Gastroesophageal sphincter (tissue), 3 donors: ENCODE measurements at regions not wholly inside any gene's neighbourhood (a gene's known extent, or its start where the extent isn't known, plus 50 kb on each side); places are given as distances from the start of the nearest gene placed in this dataset.

Source experiments
- EP300 ChIP-seq: sonication (generic); formaldehyde crosslinking; IDR thresholded peaks from one replicate; pipeline ENCODE4 v1.6.1; 2017; ENCODE audit warnings: antibody characterized with exemption, mild to moderate bottlenecking
- POLR2A ChIP-seq, 2 donors: fragments of 450-650 bp; IDR thresholded peaks; one replicate each; pipeline ENCODE4 v1.6.1; 2017; ENCODE audit warnings: antibody characterized with exemption in 2 of 2, mild to moderate bottlenecking in 2 of 2, moderate library complexity in 1 of 2
- POLR2AphosphoS5 ChIP-seq: sonication (generic); formaldehyde crosslinking; IDR thresholded peaks from one replicate; pipeline ENCODE4 v1.6.1; 2017; ENCODE audit warnings: antibody characterized with exemption
- TF ChIP-seq, protein P1 (sequence below), 4 experiments: fragments of 200-600 bp in 2 of 4; fragments of 450-650 bp in 2 of 4; sonication (generic) in 1 of 4; IDR thresholded peaks; one replicate each; pipeline ENCODE4 v1.5.1; 2017 to 2019; ENCODE audit warnings: antibody characterized with exemption in 4 of 4, mild to moderate bottlenecking in 2 of 4, moderate library complexity in 2 of 4

DNA sequence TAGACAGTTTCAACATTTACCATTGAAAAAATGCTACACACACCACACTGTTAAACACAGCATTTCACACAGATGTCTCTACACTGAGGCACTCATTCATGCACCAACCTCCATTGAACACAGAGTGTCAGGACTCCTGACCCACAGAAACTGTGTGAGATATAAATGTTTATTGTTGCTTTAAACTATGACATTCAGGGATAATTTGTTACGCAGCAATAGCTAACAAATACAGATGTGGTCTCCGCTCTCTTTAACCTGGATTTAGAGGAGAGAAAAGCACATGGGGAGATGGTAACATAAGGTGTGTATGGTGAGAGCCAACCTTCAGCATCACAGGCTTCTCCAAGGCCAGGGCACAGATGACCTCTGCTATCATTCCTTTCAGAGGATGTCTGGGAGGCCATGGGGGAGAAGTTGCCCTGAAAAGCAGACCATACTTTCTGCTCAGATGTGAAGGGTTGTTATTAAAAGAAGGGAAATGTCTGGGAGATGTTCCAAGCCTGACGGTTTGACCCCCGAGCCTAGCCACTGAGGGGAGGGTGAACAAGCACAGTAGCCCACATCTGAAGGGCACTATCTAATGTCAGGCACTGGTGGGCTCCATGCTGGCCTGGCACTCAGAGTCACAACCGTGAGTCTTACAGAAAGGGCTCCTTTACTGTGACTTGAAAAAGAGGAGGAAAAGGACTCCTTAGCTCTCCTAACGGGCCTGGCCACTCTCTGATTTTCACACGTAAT lies 284.5 kb upstream of the TLE3 start:
- no peak for TF ChIP-seq EP300
- TF ChIP-seq, protein P1, sequence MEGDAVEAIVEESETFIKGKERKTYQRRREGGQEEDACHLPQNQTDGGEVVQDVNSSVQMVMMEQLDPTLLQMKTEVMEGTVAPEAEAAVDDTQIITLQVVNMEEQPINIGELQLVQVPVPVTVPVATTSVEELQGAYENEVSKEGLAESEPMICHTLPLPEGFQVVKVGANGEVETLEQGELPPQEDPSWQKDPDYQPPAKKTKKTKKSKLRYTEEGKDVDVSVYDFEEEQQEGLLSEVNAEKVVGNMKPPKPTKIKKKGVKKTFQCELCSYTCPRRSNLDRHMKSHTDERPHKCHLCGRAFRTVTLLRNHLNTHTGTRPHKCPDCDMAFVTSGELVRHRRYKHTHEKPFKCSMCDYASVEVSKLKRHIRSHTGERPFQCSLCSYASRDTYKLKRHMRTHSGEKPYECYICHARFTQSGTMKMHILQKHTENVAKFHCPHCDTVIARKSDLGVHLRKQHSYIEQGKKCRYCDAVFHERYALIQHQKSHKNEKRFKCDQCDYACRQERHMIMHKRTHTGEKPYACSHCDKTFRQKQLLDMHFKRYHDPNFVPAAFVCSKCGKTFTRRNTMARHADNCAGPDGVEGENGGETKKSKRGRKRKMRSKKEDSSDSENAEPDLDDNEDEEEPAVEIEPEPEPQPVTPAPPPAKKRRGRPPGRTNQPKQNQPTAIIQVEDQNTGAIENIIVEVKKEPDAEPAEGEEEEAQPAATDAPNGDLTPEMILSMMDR (IDR thresholded peaks at IDR 0.05), result no peak
- no peak for TF ChIP-seq POLR2AphosphoS5
- no peak for TF ChIP-seq POLR2A (IDR thresholded peaks at IDR 0.05)
